Stimulated activated CD4-positive, alpha-beta T cell treated with anti-CD3 and anti-CD28 coated beads, Interleukin-15, amount 100 ng/mL, for 24 hours (primary cell): ENCODE measurements at regions not wholly inside any gene's neighbourhood (a gene's known extent, or its start where the extent isn't known, plus 50 kb on each side); places are given as distances from the start of the nearest gene placed in this dataset.
"Not testable (repeated sequence)": the region's sequence is repeated elsewhere in the genome, so short reads cannot be mapped to it uniquely, and the experiment has no call there.

Experiments used
- DNase-seq: peaks from one replicate; pipeline ENCODE4 v3.0.0-alpha.2; 2020

- DNase-seq, result no peak
Observed at GRCh38 chr15:87576486-87577176, 679.9 kb downstream of the NTRK3 start.

- DNase-seq, result no peak
Observed at GRCh38 chr15:87575896-87576473, 680.6 kb downstream of the NTRK3 start.

- DNase-seq, result no peak
Observed at GRCh38 chr15:87573534-87573933, 683.0 kb downstream of the NTRK3 start.

GRCh38 chr15:87573039-87573438, 683.5 kb downstream of the NTRK3 start:
- DNase-seq, result no peak

- DNase-seq, result no peak
Observed at GRCh38 chr15:87572381-87572910, 684.1 kb downstream of the NTRK3 start.

- no peak for DNase-seq
Observed at GRCh38 chr15:87570206-87570605, 686.3 kb downstream of the NTRK3 start.

GRCh38 chr15:87569581-87569980, 687.0 kb downstream of the NTRK3 start:
- DNase-seq, result no peak

GRCh38 chr15:87567406-87568030, 689.0 kb downstream of the NTRK3 start:
- DNase-seq, result no peak

- DNase-seq, result no peak
Observed at GRCh38 chr15:87566236-87566635, 690.3 kb downstream of the NTRK3 start.

GRCh38 chr15:87564681-87565080, 691.9 kb downstream of the NTRK3 start:
- no peak for DNase-seq

- no peak for DNase-seq
Observed at GRCh38 chr15:87563869-87564268, 692.7 kb downstream of the NTRK3 start.

GRCh38 chr15:87562203-87562602, 694.3 kb downstream of the NTRK3 start:
- no peak for DNase-seq

GRCh38 chr15:87561641-87562040, 694.9 kb downstream of the NTRK3 start:
- no peak for DNase-seq

GRCh38 chr15:87557881-87558280, 698.7 kb downstream of the NTRK3 start:
- no peak for DNase-seq

- no peak for DNase-seq
Observed at GRCh38 chr15:87556886-87557285, 699.7 kb downstream of the NTRK3 start.

GRCh38 chr15:87549860-87550259, 706.7 kb downstream of the NTRK3 start:
- no peak for DNase-seq

GRCh38 chr15:87549296-87549695, 707.2 kb downstream of the NTRK3 start:
- no peak for DNase-seq

GRCh38 chr15:87548590-87548989, 707.9 kb downstream of the NTRK3 start:
- DNase-seq, result not testable (repeated sequence)

- no peak for DNase-seq
Observed at GRCh38 chr15:87547470-87548181, 708.9 kb downstream of the NTRK3 start.

- no peak for DNase-seq
Observed at GRCh38 chr15:87538327-87538834, 718.2 kb downstream of the NTRK3 start.

GRCh38 chr15:87537295-87537694, 719.2 kb downstream of the NTRK3 start:
- DNase-seq, result no peak

- not testable (repeated sequence) for DNase-seq
Observed at GRCh38 chr15:87533637-87534036, 722.9 kb downstream of the NTRK3 start.

- no peak for DNase-seq
Observed at GRCh38 chr15:87528873-87529272, 727.7 kb downstream of the NTRK3 start.
